ENCODE measurements at regions not wholly inside any gene's neighbourhood (a gene's known extent, or its start where the extent isn't known, plus 50 kb on each side); places are given as distances from the start of the nearest gene placed in this dataset.

GRCh38 chr18:22101731-22102130 lies 67.7 kb upstream of the GATA6 start:
- Mint-ChIP-seq H3K4me3 (no peak overlapping the region), H3K27me3 (ENCODE audit: low read depth) (peaks cover 17% of the 10 kb centered on the region), H3K27ac (no peak overlapping the region), H3K9me3 (no peaks in the 10 kb centered on the region), H3K4me1 (peaks cover 27% of the 10 kb centered on the region), H3K36me3 (no peaks in the 10 kb centered on the region)
- ChIA-PET POLR2A (no interaction called here), CTCF (no interaction called here)
- no peak for ATAC-seq
- DNase-seq (ENCODE audit: low spot score): no peak
- TF ChIP-seq FOXJ3 (CRISPR knock-in tag; IDR thresholded peaks at IDR 0.05; ENCODE audit: borderline replicate concordance) (no peak), ATF3 (CRISPR knock-in tag; conservative IDR thresholded peaks at IDR 0.05) (no peak), ZNF121 (CRISPR knock-in tag; IDR thresholded peaks at IDR 0.05) (no peak), ETV6 (CRISPR knock-in tag; IDR thresholded peaks at IDR 0.05) (no peak), STAT6 (CRISPR knock-in tag; conservative IDR thresholded peaks at IDR 0.05; ENCODE audit: low read depth) (no peak), ARID4B (CRISPR knock-in tag; IDR thresholded peaks at IDR 0.05; ENCODE audit: borderline replicate concordance) (no peak), ZNF425 (CRISPR knock-in tag; conservative IDR thresholded peaks at IDR 0.05) (no peak), NFYB (CRISPR knock-in tag; conservative IDR thresholded peaks at IDR 0.05; ENCODE audit: low read depth) (no peak), TEAD1 (CRISPR knock-in tag; IDR thresholded peaks at IDR 0.05) (no peak), JAZF1 (CRISPR knock-in tag; IDR thresholded peaks at IDR 0.05) (no peak), AFF4 (CRISPR knock-in tag; IDR thresholded peaks at IDR 0.05; ENCODE audit: borderline replicate concordance) (no peak), ZNF671 (CRISPR knock-in tag; IDR thresholded peaks at IDR 0.05) (no peak), FOXK1 (CRISPR knock-in tag; IDR thresholded peaks at IDR 0.05) (no peak), SP1 (CRISPR knock-in tag; conservative IDR thresholded peaks at IDR 0.05) (no peak), ERG (CRISPR knock-in tag; IDR thresholded peaks at IDR 0.05) (no peak), TEAD4 (CRISPR knock-in tag; IDR thresholded peaks at IDR 0.05) (no peak), ZNF532 (CRISPR knock-in tag; IDR thresholded peaks at IDR 0.05; ENCODE audit: borderline replicate concordance) (no peak), ZNF317 (CRISPR knock-in tag; IDR thresholded peaks at IDR 0.05; ENCODE audit: borderline replicate concordance, low read depth) (no peak), HMGA2 (CRISPR knock-in tag; IDR thresholded peaks at IDR 0.05) (no peak)
